ENCODE measurements at regions not wholly inside any gene's neighbourhood (a gene's known extent, or its start where the extent isn't known, plus 50 kb on each side); places are given as distances from the start of the nearest gene placed in this dataset.

DNA sequence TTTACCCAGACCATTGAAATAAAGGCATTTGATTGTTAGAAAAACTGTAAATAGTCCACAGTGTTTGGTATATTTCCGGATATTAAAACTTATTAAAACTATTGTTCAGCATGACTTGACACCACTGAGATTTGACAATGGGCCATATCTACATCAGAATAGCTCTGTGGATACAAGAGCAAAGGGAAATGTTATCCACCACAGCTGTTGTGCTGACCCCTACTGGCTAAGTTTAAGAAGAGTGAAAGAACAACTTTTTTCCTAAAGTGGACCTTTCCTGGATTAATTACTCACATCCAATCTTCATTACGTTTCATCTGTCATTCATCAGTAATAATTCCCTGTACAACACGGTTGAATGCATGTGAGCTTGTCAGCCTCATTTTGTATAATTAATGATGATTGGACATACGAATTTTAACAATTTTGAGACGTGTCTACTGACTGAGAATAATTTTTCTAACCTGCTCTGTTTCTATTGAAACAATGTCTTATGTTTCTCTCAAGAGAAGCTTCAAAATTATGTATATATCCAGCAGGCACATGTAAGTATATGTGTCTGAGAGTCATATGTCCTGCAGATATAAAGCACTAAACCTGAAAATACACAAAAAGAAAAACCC, 1952.6 kb downstream of the MAT2B start:
- Histone ChIP-seq H3K27ac (ENCODE audit: low read depth in 1 of 2, low read length in 2 of 2) (no peak overlapping the region), H3K4me1 (ENCODE audit: control insufficient read depth in 4 of 4, insufficient read depth in 4 of 4, low read length in 3 of 4) (peaks cover 0 to 3% (median 0%) of the 10 kb centered on the region in 4 donors), H3K9ac (ENCODE audit: low read depth in 1 of 2, low read length in 2 of 2) (no peak overlapping the region), H3K4me3 (ENCODE audit: low read depth in 1 of 3, low read length in 3 of 3) (no peak overlapping the region), H3K36me3 (ENCODE audit: control insufficient read depth in 4 of 4, insufficient read depth in 3 of 4, low read depth in 1 of 4, low read length in 3 of 4) (no peaks in the 10 kb centered on the region), H3K9me3 (ENCODE audit: control insufficient read depth in 4 of 4, low read length in 3 of 4) (no peaks in the 10 kb centered on the region), H3K27me3 (ENCODE audit: control insufficient read depth in 4 of 4, insufficient read depth in 4 of 4, low read length in 3 of 4) (no peaks in the 10 kb centered on the region)
- TF ChIP-seq, protein P1, sequence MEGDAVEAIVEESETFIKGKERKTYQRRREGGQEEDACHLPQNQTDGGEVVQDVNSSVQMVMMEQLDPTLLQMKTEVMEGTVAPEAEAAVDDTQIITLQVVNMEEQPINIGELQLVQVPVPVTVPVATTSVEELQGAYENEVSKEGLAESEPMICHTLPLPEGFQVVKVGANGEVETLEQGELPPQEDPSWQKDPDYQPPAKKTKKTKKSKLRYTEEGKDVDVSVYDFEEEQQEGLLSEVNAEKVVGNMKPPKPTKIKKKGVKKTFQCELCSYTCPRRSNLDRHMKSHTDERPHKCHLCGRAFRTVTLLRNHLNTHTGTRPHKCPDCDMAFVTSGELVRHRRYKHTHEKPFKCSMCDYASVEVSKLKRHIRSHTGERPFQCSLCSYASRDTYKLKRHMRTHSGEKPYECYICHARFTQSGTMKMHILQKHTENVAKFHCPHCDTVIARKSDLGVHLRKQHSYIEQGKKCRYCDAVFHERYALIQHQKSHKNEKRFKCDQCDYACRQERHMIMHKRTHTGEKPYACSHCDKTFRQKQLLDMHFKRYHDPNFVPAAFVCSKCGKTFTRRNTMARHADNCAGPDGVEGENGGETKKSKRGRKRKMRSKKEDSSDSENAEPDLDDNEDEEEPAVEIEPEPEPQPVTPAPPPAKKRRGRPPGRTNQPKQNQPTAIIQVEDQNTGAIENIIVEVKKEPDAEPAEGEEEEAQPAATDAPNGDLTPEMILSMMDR (IDR thresholded peaks at IDR 0.05; ENCODE audit: low read depth, low read length, missing input control), result peak; percentile 41
- peak; percentile 63 to 70 for TF ChIP-seq RAD21 (IDR thresholded peaks at IDR 0.05)
- no peak for TF ChIP-seq EGR1 (IDR thresholded peaks at IDR 0.05; ENCODE audit: low read depth in 2 of 2)
- WGBS, result 14% methylated on average over 5 of the region's 5 CpGs
- no peak for DNase-seq (ENCODE audit: low spot score)

DNA sequence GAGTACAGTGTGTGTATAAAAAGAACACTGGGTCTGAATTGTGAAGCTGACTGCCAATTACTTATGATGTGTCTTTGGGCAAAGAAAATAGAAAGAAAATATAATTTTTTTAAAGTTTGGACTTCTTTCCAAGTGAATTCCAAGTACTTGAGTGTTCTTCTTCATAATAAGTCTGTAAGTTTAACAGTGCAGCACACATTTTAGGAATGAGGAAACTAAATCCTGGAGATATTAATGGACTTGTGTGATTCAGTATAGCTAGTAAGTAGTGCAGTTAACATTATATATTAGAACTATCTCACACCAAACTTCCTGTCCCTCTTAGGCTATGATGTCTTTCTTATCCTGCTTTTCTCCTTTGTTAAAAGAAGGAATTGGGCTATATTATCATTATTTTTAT, 1953.8 kb downstream of the MAT2B start:
- Histone ChIP-seq H3K27ac (ENCODE audit: low read depth in 1 of 2, low read length in 2 of 2) (no peak overlapping the region), H3K27me3 (ENCODE audit: control insufficient read depth in 4 of 4, insufficient read depth in 4 of 4, low read length in 3 of 4) (no peaks in the 10 kb centered on the region), H3K9me3 (ENCODE audit: control insufficient read depth in 4 of 4, low read length in 3 of 4) (no peaks in the 10 kb centered on the region), H3K4me3 (ENCODE audit: low read depth in 1 of 3, low read length in 3 of 3) (no peak overlapping the region), H3K36me3 (ENCODE audit: control insufficient read depth in 4 of 4, insufficient read depth in 3 of 4, low read depth in 1 of 4, low read length in 3 of 4) (no peaks in the 10 kb centered on the region), H3K9ac (ENCODE audit: low read depth in 1 of 2, low read length in 2 of 2) (no peak overlapping the region), H3K4me1 (ENCODE audit: control insufficient read depth in 4 of 4, insufficient read depth in 4 of 4, low read length in 3 of 4) (peaks cover 0 to 3% (median 0%) of the 10 kb centered on the region in 4 donors)
- DNase-seq (ENCODE audit: low spot score), result no peak
- TF ChIP-seq, protein P2, sequence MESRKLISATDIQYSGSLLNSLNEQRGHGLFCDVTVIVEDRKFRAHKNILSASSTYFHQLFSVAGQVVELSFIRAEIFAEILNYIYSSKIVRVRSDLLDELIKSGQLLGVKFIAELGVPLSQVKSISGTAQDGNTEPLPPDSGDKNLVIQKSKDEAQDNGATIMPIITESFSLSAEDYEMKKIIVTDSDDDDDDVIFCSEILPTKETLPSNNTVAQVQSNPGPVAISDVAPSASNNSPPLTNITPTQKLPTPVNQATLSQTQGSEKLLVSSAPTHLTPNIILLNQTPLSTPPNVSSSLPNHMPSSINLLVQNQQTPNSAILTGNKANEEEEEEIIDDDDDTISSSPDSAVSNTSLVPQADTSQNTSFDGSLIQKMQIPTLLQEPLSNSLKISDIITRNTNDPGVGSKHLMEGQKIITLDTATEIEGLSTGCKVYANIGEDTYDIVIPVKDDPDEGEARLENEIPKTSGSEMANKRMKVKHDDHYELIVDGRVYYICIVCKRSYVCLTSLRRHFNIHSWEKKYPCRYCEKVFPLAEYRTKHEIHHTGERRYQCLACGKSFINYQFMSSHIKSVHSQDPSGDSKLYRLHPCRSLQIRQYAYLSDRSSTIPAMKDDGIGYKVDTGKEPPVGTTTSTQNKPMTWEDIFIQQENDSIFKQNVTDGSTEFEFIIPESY (IDR thresholded peaks at IDR 0.05), result no peak
- TF ChIP-seq HNF4A (conservative IDR thresholded peaks at IDR 0.05) (no peak), NR2F2 (IDR thresholded peaks at IDR 0.05) (no peak), GABPA (IDR thresholded peaks at IDR 0.05 in 1 of 2, conservative IDR thresholded peaks at IDR 0.05 in 1 of 2) (no peak), FOXA2 (IDR thresholded peaks at IDR 0.05) (no peak)
- TF ChIP-seq, protein P1 (IDR thresholded peaks at IDR 0.05; ENCODE audit: low read depth, low read length, missing input control), result no peak

DNA sequence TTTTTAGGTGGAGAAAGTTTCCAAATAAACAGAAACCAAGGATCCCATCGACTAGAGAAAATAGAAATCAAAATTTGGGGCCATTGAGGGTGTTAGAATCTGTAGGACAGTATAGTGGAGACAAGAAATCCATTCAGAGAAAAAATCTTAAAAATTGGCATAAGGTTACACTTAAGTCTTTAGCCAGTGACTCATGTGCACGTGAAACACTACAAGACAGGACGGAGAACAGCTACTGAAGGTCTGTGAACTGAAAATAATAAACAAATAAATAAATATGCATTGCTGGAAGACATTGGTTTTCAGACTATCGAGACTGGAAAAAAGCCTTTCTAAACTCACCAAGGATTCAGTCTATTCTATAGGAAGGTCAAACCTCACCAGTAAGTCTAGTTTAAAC, 1955.5 kb downstream of the MAT2B start:
- Histone ChIP-seq H3K9ac (ENCODE audit: low read depth in 1 of 2, low read length in 2 of 2) (no peak overlapping the region), H3K27me3 (ENCODE audit: control insufficient read depth in 4 of 4, insufficient read depth in 4 of 4, low read length in 3 of 4) (no peaks in the 10 kb centered on the region), H3K9me3 (ENCODE audit: control insufficient read depth in 4 of 4, low read length in 3 of 4) (no peaks in the 10 kb centered on the region), H3K27ac (ENCODE audit: low read depth in 1 of 2, low read length in 2 of 2) (no peak overlapping the region), H3K4me1 (ENCODE audit: control insufficient read depth in 4 of 4, insufficient read depth in 4 of 4, low read length in 3 of 4) (peaks cover 0 to 3% (median 0%) of the 10 kb centered on the region in 4 donors), H3K36me3 (ENCODE audit: control insufficient read depth in 4 of 4, insufficient read depth in 3 of 4, low read depth in 1 of 4, low read length in 3 of 4) (no peaks in the 10 kb centered on the region), H3K4me3 (ENCODE audit: low read depth in 1 of 3, low read length in 3 of 3) (no peak overlapping the region)
- WGBS, result 59% methylated on average over 4 of the region's 4 CpGs
- no peak for DNase-seq (ENCODE audit: low spot score)
- no peak for TF ChIP-seq JUND (IDR thresholded peaks at IDR 0.05)
- no peak for TF ChIP-seq RAD21 (IDR thresholded peaks at IDR 0.05)
- no peak for TF ChIP-seq RXRA (IDR thresholded peaks at IDR 0.05)
- no peak for TF ChIP-seq NR2F2 (IDR thresholded peaks at IDR 0.05)
- TF ChIP-seq SP1 (IDR thresholded peaks at IDR 0.05), result no peak
- TF ChIP-seq TAF1 (conservative IDR thresholded peaks at IDR 0.05), result no peak
- TF ChIP-seq, protein P3, sequence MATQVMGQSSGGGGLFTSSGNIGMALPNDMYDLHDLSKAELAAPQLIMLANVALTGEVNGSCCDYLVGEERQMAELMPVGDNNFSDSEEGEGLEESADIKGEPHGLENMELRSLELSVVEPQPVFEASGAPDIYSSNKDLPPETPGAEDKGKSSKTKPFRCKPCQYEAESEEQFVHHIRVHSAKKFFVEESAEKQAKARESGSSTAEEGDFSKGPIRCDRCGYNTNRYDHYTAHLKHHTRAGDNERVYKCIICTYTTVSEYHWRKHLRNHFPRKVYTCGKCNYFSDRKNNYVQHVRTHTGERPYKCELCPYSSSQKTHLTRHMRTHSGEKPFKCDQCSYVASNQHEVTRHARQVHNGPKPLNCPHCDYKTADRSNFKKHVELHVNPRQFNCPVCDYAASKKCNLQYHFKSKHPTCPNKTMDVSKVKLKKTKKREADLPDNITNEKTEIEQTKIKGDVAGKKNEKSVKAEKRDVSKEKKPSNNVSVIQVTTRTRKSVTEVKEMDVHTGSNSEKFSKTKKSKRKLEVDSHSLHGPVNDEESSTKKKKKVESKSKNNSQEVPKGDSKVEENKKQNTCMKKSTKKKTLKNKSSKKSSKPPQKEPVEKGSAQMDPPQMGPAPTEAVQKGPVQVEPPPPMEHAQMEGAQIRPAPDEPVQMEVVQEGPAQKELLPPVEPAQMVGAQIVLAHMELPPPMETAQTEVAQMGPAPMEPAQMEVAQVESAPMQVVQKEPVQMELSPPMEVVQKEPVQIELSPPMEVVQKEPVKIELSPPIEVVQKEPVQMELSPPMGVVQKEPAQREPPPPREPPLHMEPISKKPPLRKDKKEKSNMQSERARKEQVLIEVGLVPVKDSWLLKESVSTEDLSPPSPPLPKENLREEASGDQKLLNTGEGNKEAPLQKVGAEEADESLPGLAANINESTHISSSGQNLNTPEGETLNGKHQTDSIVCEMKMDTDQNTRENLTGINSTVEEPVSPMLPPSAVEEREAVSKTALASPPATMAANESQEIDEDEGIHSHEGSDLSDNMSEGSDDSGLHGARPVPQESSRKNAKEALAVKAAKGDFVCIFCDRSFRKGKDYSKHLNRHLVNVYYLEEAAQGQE (IDR thresholded peaks at IDR 0.05), result no peak
- no peak for TF ChIP-seq HNF4A (conservative IDR thresholded peaks at IDR 0.05)
- no peak for TF ChIP-seq HNF4G (IDR thresholded peaks at IDR 0.05)
- TF ChIP-seq FOXA1 (IDR thresholded peaks at IDR 0.05), result no peak
- TF ChIP-seq YY1 (IDR thresholded peaks at IDR 0.05), result no peak
- no peak for TF ChIP-seq ATF3 (IDR thresholded peaks at IDR 0.05)

Data from liver (tissue), 8 donors.